Fibroblast of villous mesenchyme (primary cell): ENCODE measurements at regions not wholly inside any gene's neighbourhood (a gene's known extent, or its start where the extent isn't known, plus 50 kb on each side); places are given as distances from the start of the nearest gene placed in this dataset.

Experiments used
- DNase-seq: peaks from one replicate; pipeline ENCODE4 v3.0.0-alpha.2; 2010; ENCODE audit warnings: low read depth
- H3K4me3 ChIP-seq: 2 replicates; pipeline ENCODE4 v1.5.1; 2011; ENCODE audit warnings: low read depth, mild to moderate bottlenecking, low read length
- TF ChIP-seq, protein P1 (sequence below): IDR thresholded peaks from 2 replicates; pipeline ENCODE4 v1.5.1; 2012; ENCODE audit warnings: low read depth, mild to moderate bottlenecking, low read length; ENCODE audit not compliant: insufficient read depth

DNA sequence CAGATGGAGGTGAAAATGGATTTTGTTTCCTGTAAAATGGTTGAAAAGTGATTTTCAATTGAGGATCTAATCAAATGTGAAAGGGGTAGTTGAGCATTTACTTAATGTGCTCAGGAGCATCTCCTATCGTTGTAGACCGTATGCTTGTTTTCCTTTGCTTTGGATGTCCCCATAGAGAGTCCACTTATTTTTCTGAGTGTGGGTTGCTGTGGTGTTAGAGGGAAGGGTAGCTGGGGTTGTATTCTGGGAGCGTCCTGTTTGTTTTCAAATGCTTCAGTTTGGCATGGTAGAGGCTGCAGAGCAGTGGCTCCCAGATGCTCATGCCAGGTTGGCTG, 154.1 kb downstream of the MAT2B start:
- TF ChIP-seq, protein P1, sequence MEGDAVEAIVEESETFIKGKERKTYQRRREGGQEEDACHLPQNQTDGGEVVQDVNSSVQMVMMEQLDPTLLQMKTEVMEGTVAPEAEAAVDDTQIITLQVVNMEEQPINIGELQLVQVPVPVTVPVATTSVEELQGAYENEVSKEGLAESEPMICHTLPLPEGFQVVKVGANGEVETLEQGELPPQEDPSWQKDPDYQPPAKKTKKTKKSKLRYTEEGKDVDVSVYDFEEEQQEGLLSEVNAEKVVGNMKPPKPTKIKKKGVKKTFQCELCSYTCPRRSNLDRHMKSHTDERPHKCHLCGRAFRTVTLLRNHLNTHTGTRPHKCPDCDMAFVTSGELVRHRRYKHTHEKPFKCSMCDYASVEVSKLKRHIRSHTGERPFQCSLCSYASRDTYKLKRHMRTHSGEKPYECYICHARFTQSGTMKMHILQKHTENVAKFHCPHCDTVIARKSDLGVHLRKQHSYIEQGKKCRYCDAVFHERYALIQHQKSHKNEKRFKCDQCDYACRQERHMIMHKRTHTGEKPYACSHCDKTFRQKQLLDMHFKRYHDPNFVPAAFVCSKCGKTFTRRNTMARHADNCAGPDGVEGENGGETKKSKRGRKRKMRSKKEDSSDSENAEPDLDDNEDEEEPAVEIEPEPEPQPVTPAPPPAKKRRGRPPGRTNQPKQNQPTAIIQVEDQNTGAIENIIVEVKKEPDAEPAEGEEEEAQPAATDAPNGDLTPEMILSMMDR, result no peak

DNA sequence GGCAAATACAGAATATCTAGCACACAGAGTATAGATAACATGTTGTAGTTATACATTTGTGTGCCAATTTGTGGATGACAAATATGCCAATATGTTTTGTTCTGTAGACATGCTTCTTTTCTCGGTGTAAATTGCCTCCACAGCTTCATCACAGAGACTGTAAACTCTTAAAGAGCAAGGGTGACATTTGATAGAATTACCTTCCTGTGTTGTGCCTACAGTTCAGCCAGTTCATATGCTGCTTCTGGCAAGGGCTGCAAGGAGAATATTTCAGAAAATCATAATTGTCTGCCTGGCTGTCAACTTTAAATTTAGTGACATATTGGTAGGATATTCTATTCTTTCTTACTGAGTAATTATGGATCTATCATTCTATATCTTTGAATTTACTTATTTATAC, 155.1 kb downstream of the MAT2B start:
- DNase-seq, result no peak
- no peak overlapping the region for H3K4me3 ChIP-seq
- TF ChIP-seq, protein P1, result no peak

More for the DNA sequence above, 154.1 kb downstream of the MAT2B start:
- no peak overlapping the region for H3K4me3 ChIP-seq
- no peak for DNase-seq

GRCh38 chr5:163661360-163661759, 155.9 kb downstream of the MAT2B start:
- TF ChIP-seq, protein P1, result no peak
- DNase-seq, result peak; percentile 6
- no peak overlapping the region for H3K4me3 ChIP-seq

- peak; percentile 6 for DNase-seq
Measured at GRCh38 chr5:163670036-163670435, 164.6 kb downstream of the MAT2B start.

DNA sequence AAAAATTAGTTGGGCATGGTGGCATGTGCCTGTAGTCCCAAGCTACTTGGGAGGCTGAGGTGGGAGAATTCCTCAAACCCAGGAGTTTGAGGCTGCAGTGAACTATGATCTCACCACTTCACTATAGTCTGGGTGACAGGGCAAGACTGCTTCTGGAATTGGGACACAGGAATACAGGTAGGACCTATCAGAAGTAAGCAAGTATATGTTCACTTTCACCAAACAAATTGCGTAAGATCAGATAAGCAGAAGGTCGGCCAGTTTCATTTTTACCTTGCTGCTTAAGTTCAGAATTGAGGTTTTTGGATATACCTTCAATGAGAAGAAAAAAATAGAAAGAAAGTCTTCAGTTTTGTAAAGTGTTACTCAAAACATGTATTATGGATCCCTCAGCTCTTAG, 171.7 kb downstream of the MAT2B start:
- H3K4me3 ChIP-seq, result no peak overlapping the region
- DNase-seq, result no peak
- TF ChIP-seq, protein P1, result no peak

More at GRCh38 chr5:163670036-163670435, 164.6 kb downstream of the MAT2B start:
- no peak overlapping the region for H3K4me3 ChIP-seq
- TF ChIP-seq, protein P1, result no peak

GRCh38 chr5:163682234-163682633, 176.8 kb downstream of the MAT2B start:
- no peak for DNase-seq
- H3K4me3 ChIP-seq, result no peak overlapping the region
- TF ChIP-seq, protein P1, result no peak

DNA sequence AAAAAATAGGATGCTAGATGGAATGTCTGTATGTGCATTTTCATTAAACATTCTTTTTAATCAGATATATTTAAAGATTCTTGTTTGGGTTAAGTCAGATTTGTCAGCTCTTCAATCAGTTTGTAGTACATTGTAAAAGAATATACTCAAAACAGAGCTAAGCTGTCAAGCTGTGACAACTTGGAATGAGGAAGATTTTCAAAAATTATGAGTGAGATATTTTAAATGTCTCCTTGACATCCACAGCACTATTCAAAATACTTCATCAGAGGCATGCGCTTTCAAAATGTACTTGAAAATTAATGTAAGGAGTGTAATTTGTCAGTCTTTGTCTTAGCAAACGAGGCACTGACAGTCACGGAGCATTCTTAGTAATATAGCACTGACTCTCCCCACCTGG, 182.0 kb downstream of the MAT2B start:
- TF ChIP-seq, protein P1, result no peak
- no peak for DNase-seq
- no peak overlapping the region for H3K4me3 ChIP-seq
